NCI-H146 (cell line): ENCODE measurements at regions not wholly inside any gene's neighbourhood (a gene's known extent, or its start where the extent isn't known, plus 50 kb on each side); places are given as distances from the start of the nearest gene placed in this dataset.
A peak's percentile ranks its signal among the peaks of the same experiment; 100 is the strongest.

Experiments used
- DNase-seq: peaks from one replicate; lab custom pipeline; 2025; lab: John Stamatoyannopoulos, UW

- DNase-seq, result no peak
These were observed 624.3 kb upstream of the TENM4 start for GRCh38 chr11:80065086-80065485.

- DNase-seq, result no peak
These were observed 620.2 kb upstream of the TENM4 start for GRCh38 chr11:80061056-80061455.

- no peak for DNase-seq
These were observed 613.8 kb upstream of the TENM4 start for GRCh38 chr11:80054582-80055165.

- no peak for DNase-seq
These were observed 607.7 kb upstream of the TENM4 start for GRCh38 chr11:80048513-80048912.

- DNase-seq, result no peak
These were observed 600.5 kb upstream of the TENM4 start for GRCh38 chr11:80041136-80042000.

GRCh38 chr11:80034801-80035200 lies 594.0 kb upstream of the TENM4 start:
- no peak for DNase-seq

- DNase-seq, result no peak
These were observed 590.3 kb upstream of the TENM4 start for GRCh38 chr11:80031014-80031600.

GRCh38 chr11:80028998-80029397 lies 588.2 kb upstream of the TENM4 start:
- DNase-seq, result no peak

- no peak for DNase-seq
These were observed 583.3 kb upstream of the TENM4 start for GRCh38 chr11:80024119-80024518.

- no peak for DNase-seq
These were observed 582.6 kb upstream of the TENM4 start for GRCh38 chr11:80023386-80023785.

GRCh38 chr11:80010536-80010935 lies 569.7 kb upstream of the TENM4 start:
- DNase-seq, result no peak

- no peak for DNase-seq
These were observed 568.3 kb upstream of the TENM4 start for GRCh38 chr11:80009081-80009480.

- no peak for DNase-seq
These were observed 566.8 kb upstream of the TENM4 start for GRCh38 chr11:80007616-80008015.

- no peak for DNase-seq
These were observed 549.3 kb upstream of the TENM4 start for GRCh38 chr11:79990141-79990540.

- no peak for DNase-seq
These were observed 541.4 kb upstream of the TENM4 start for GRCh38 chr11:79982185-79982584.

GRCh38 chr11:79980916-79981315 lies 540.1 kb upstream of the TENM4 start:
- no peak for DNase-seq

- no peak for DNase-seq
These were observed 533.1 kb upstream of the TENM4 start for GRCh38 chr11:79973721-79974617.

GRCh38 chr11:79971255-79971654 lies 530.4 kb upstream of the TENM4 start:
- DNase-seq, result no peak

GRCh38 chr11:79966592-79966991 lies 525.8 kb upstream of the TENM4 start:
- DNase-seq, result no peak

- peak; percentile 13 for DNase-seq
These were observed 523.2 kb upstream of the TENM4 start for GRCh38 chr11:79963856-79964645.

- no peak for DNase-seq
These were observed 519.6 kb upstream of the TENM4 start for GRCh38 chr11:79960461-79960860.
